ENCODE measurements at regions not wholly inside any gene's neighbourhood (a gene's known extent, or its start where the extent isn't known, plus 50 kb on each side); places are given as distances from the start of the nearest gene placed in this dataset.

GRCh38 chr6:91149956-91150705, 563.3 kb upstream of the MAP3K7 start:
- H3K4me1 ChIP-seq (ENCODE audit: insufficient read depth) = peaks cover 16% of the 10 kb centered on the region
- no peaks in the 10 kb centered on the region for H4K20me1 ChIP-seq (ENCODE audit: insufficient read depth, poor library complexity, severe bottlenecking)
- H3K79me2 ChIP-seq = no peaks in the 10 kb centered on the region
- no peaks in the 10 kb centered on the region for H3K9me2 ChIP-seq (replicated peaks; ENCODE audit: insufficient read depth)
- H2AFZ ChIP-seq = no peak overlapping the region
- no peak overlapping the region for H3K27ac ChIP-seq
- no peaks in the 10 kb centered on the region for H3K9me3 ChIP-seq (ENCODE audit: low read depth)
- H3K4me2 ChIP-seq = no peak overlapping the region
- no peak for DNase-seq (ENCODE audit: low spot score)
- TF ChIP-seq CTCF (IDR thresholded peaks at IDR 0.05; ENCODE audit: poor library complexity) (no peak), EZH2 (IDR thresholded peaks at IDR 0.05; ENCODE audit: borderline replicate concordance) (no peak), EZH2phosphoT487 (IDR thresholded peaks at IDR 0.05; ENCODE audit: low read depth, severe bottlenecking, unreplicated experiment) (no peak)
- 86% methylated on average over 2 of the region's 2 CpGs for WGBS (ENCODE audit: low lambda C conversion rate, missing lambda C conversion rate)
- H3K4me3 ChIP-seq = no peak overlapping the region
- no peaks in the 10 kb centered on the region for H3K36me3 ChIP-seq (replicated peaks; ENCODE audit: insufficient read depth, low read depth)
- no peaks in the 10 kb centered on the region for H3K27me3 ChIP-seq

DNA sequence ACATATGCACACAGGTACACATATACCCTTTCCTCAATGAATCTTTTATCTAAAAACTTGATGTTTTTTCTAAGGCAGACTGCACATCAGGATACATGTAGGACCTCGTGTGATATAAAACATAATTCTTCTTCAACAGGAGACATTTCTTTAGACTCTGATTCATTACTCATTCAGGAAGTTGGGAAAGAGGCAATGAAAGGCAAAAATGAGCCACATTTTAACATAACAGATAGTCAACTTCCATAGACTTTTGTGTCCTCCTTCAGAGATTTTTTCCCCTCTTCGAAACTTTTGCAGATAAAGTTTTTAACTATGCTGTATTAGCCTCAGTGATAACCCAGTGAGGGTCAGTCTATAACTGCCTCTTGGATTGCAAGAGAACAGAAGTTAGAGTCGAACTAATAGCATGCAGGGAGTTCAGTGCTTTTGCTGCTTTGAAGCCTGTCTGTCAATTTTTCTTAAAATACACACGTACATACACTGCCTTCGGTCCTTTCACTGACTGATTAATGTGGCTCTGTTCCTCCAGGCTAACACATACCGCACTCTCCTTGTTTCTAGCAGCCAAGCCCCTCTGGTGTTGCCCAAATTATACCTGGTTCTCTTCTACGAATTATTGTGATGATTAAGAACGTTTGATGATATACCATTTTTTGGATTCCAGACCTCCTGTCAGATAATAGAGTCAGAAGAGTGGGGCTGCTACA, 562.5 kb upstream of the MAP3K7 start:
- Histone ChIP-seq H3K36me3 (replicated peaks; ENCODE audit: insufficient read depth, low read depth) (no peaks in the 10 kb centered on the region), H4K20me1 (ENCODE audit: insufficient read depth, poor library complexity, severe bottlenecking) (no peaks in the 10 kb centered on the region), H3K4me1 (ENCODE audit: insufficient read depth) (peaks cover 8% of the 10 kb centered on the region), H3K27me3 (no peaks in the 10 kb centered on the region), H3K9me3 (ENCODE audit: low read depth) (no peaks in the 10 kb centered on the region), H3K79me2 (no peaks in the 10 kb centered on the region), H3K4me2 (no peak overlapping the region), H3K9me2 (replicated peaks; ENCODE audit: insufficient read depth) (no peaks in the 10 kb centered on the region), H2AFZ (no peak overlapping the region), H3K27ac (no peak overlapping the region), H3K4me3 (no peak overlapping the region)
- no peak for DNase-seq (ENCODE audit: low spot score)
- WGBS (ENCODE audit: low lambda C conversion rate, missing lambda C conversion rate) = 65% methylated on average over 8 of the region's 8 CpGs
- TF ChIP-seq CTCF (IDR thresholded peaks at IDR 0.05; ENCODE audit: poor library complexity) = no peak
- TF ChIP-seq EZH2 (IDR thresholded peaks at IDR 0.05; ENCODE audit: borderline replicate concordance) = no peak
- TF ChIP-seq EZH2phosphoT487 (IDR thresholded peaks at IDR 0.05; ENCODE audit: low read depth, severe bottlenecking, unreplicated experiment) = no peak

DNA sequence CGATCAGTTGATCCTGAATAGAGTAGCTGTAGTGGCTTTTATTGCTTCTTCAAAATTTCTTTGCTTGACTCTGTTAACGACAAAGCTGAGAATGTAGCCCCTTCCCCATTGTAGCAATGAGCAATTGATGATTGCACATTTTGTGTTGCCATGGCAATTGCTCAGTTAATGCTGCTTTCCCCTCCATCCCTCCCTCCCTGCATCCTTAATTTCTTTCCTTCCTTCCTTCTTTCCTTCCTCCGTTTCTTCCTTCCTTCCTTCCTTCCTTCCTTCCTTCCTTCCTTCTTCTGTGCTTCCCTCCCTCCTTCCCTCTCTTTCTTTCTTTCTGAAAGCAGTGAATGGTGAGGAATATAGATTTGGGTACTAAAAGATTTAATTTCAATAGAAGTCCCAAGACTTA, 557.3 kb upstream of the MAP3K7 start:
- Histone ChIP-seq H2AFZ (no peak overlapping the region), H3K27me3 (no peaks in the 10 kb centered on the region), H3K9me2 (replicated peaks; ENCODE audit: insufficient read depth) (no peaks in the 10 kb centered on the region), H4K20me1 (ENCODE audit: insufficient read depth, poor library complexity, severe bottlenecking) (no peaks in the 10 kb centered on the region), H3K4me3 (no peak overlapping the region), H3K27ac (no peak overlapping the region), H3K36me3 (replicated peaks; ENCODE audit: insufficient read depth, low read depth) (no peaks in the 10 kb centered on the region), H3K4me2 (no peak overlapping the region), H3K9me3 (ENCODE audit: low read depth) (no peaks in the 10 kb centered on the region), H3K79me2 (no peaks in the 10 kb centered on the region), H3K4me1 (ENCODE audit: insufficient read depth) (no peaks in the 10 kb centered on the region)
- TF ChIP-seq CTCF (IDR thresholded peaks at IDR 0.05; ENCODE audit: poor library complexity) (no peak), EZH2 (IDR thresholded peaks at IDR 0.05; ENCODE audit: borderline replicate concordance) (no peak), EZH2phosphoT487 (IDR thresholded peaks at IDR 0.05; ENCODE audit: low read depth, severe bottlenecking, unreplicated experiment) (no peak)
- 55% methylated on average over 3 of the region's 3 CpGs for WGBS (ENCODE audit: low lambda C conversion rate, missing lambda C conversion rate)
- DNase-seq (ENCODE audit: low spot score) = no peak

Data from hepatocyte (in vitro differentiated cells).